Smooth muscle cell (in vitro differentiated cells): ENCODE measurements at regions not wholly inside any gene's neighbourhood (a gene's known extent, or its start where the extent isn't known, plus 50 kb on each side); places are given as distances from the start of the nearest gene placed in this dataset.

ENCODE experiments used
- DNase-seq: peaks from one replicate; lab custom pipeline; 2025; ENCODE audit not compliant: unreplicated experiment; lab: John Stamatoyannopoulos, UW
- H2AFZ ChIP-seq: fragments of 200-600 bp; sonication (generic); 2 replicates; pipeline ENCODE4 v1.6.0; 2016; ENCODE audit warnings: antibody characterized with exemption, low read depth, mild to moderate bottlenecking
- H3F3A ChIP-seq: fragments of 200-600 bp; sonication (generic); 2 replicates; pipeline ENCODE4 v1.6.0; 2017; ENCODE audit warnings: antibody characterized with exemption, low read depth
- H3K27ac ChIP-seq: fragments of 200-600 bp; sonication (generic); 2 replicates; pipeline ENCODE4 v1.5.1; 2016; ENCODE audit warnings: low read depth, mild to moderate bottlenecking
- H3K27me3 ChIP-seq: fragments of 200-600 bp; sonication (generic); 2 replicates; pipeline ENCODE4 v1.6.1; 2016; ENCODE audit warnings: low read depth, mild to moderate bottlenecking
- H3K36me3 ChIP-seq: fragments of 200-600 bp; sonication (generic); 2 replicates; pipeline ENCODE4 v1.5.1; 2016; ENCODE audit warnings: low read depth
- H3K4me1 ChIP-seq: fragments of 200-600 bp; sonication (generic); 2 replicates; pipeline ENCODE4 v1.5.1; 2016; ENCODE audit warnings: low read depth
- H3K4me2 ChIP-seq: fragments of 200-600 bp; sonication (generic); 2 replicates; pipeline ENCODE4 v1.6.0; 2016; ENCODE audit warnings: mild to moderate bottlenecking
- H3K4me3 ChIP-seq: fragments of 200-600 bp; sonication (generic); 2 replicates; pipeline ENCODE4 v1.5.1; 2016; ENCODE audit warnings: mild to moderate bottlenecking
- H3K79me2 ChIP-seq: fragments of 200-600 bp; sonication (generic); 2 replicates; pipeline ENCODE4 v1.6.0; 2016; ENCODE audit warnings: low read depth, mild to moderate bottlenecking
- H3K9ac ChIP-seq: fragments of 200-600 bp; sonication (generic); 2 replicates; pipeline ENCODE4 v1.6.0; 2016; ENCODE audit warnings: low read depth
- H3K9me3 ChIP-seq: fragments of 200-600 bp; sonication (generic); replicated peaks from 2 replicates; pipeline ENCODE4 v1.5.1; 2016; ENCODE audit warnings: low read depth
- H4K20me1 ChIP-seq: fragments of 200-600 bp; sonication (generic); 2 replicates; pipeline ENCODE4 v1.6.0; 2016; ENCODE audit warnings: low read depth
- WGBS: methylation state at CpG from one replicate; pipeline ENCODE4 v1.1.7; 2016; ENCODE audit warnings: low lambda C conversion rate; 5-methylcytosine and 5-hydroxymethylcytosine counted together
- TF ChIP-seq, protein P1 (sequence below): fragments of 200-600 bp; sonication (generic); IDR thresholded peaks from 2 replicates; pipeline ENCODE4 v1.5.1; 2017; ENCODE audit warnings: borderline replicate concordance, mild to moderate bottlenecking, antibody characterized with exemption; ENCODE audit not compliant: insufficient read depth, poor library complexity, severe bottlenecking

DNA sequence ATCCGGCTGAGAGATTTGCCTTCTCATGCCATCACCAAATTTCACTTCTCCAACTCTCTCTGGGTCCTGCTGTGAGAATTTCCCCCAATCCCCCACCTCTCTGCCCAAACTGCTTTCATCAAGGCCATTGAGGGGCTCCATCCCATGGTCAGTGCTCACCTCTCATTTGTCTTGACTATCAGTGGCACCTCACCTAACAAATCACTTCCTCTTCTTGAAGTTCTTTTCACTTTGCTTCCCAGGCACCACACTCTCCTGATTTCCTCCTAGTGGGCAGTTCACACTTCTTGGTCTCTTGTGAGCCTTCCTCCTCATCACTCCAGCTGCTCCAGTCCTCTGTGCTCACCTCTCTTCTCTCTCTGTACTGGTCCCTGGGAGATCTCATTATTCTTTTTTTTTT is 169.6 kb downstream of the OPA1 start:
- 89% methylated on average over 1 of the region's 1 CpG for WGBS
- no peaks in the 10 kb centered on the region for H3K79me2 ChIP-seq
- DNase-seq, result no peak
- TF ChIP-seq, protein P1, sequence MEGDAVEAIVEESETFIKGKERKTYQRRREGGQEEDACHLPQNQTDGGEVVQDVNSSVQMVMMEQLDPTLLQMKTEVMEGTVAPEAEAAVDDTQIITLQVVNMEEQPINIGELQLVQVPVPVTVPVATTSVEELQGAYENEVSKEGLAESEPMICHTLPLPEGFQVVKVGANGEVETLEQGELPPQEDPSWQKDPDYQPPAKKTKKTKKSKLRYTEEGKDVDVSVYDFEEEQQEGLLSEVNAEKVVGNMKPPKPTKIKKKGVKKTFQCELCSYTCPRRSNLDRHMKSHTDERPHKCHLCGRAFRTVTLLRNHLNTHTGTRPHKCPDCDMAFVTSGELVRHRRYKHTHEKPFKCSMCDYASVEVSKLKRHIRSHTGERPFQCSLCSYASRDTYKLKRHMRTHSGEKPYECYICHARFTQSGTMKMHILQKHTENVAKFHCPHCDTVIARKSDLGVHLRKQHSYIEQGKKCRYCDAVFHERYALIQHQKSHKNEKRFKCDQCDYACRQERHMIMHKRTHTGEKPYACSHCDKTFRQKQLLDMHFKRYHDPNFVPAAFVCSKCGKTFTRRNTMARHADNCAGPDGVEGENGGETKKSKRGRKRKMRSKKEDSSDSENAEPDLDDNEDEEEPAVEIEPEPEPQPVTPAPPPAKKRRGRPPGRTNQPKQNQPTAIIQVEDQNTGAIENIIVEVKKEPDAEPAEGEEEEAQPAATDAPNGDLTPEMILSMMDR, result no peak
- no peaks in the 10 kb centered on the region for H3K4me1 ChIP-seq
- no peak overlapping the region for H3K9ac ChIP-seq
- no peaks in the 10 kb centered on the region for H3K9me3 ChIP-seq
- H3K4me3 ChIP-seq, result no peak overlapping the region
- H3K36me3 ChIP-seq, result no peaks in the 10 kb centered on the region
- H4K20me1 ChIP-seq, result no peaks in the 10 kb centered on the region
- H3F3A ChIP-seq, result no peaks in the 10 kb centered on the region
- no peak overlapping the region for H2AFZ ChIP-seq
- H3K27ac ChIP-seq, result no peak overlapping the region
- H3K27me3 ChIP-seq, result no peaks in the 10 kb centered on the region
- no peak overlapping the region for H3K4me2 ChIP-seq

DNA sequence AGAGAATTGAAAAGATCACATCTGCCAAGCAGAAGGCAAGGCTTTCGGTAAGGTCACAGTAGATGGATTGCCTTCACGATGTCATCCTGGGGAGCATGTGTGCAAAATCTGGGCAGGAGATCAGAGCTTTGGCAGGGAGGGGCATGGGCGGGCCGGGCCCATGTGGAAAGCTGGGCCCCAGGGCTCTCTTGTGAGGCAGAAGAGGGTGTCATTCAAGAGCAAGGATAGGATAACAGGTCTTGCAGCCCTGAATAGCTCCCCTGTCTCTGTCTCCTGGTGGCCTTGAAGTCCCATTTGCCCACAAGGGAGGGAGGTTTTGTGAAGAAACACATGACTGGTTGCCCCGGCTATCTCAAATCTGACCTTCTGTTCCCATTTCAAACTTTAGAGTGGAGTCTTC is 172.0 kb downstream of the OPA1 start:
- H4K20me1 ChIP-seq, result no peaks in the 10 kb centered on the region
- H3K4me3 ChIP-seq, result no peak overlapping the region
- TF ChIP-seq, protein P1, result no peak
- no peaks in the 10 kb centered on the region for H3K36me3 ChIP-seq
- no peak overlapping the region for H3K27ac ChIP-seq
- no peaks in the 10 kb centered on the region for H3K27me3 ChIP-seq
- H3K9ac ChIP-seq, result no peak overlapping the region
- H3K4me2 ChIP-seq, result no peak overlapping the region
- H3K4me1 ChIP-seq, result no peaks in the 10 kb centered on the region
- H3K79me2 ChIP-seq, result no peaks in the 10 kb centered on the region
- H2AFZ ChIP-seq, result no peak overlapping the region
- H3F3A ChIP-seq, result no peaks in the 10 kb centered on the region
- DNase-seq, result no peak
- WGBS, result 95% methylated on average over 5 of the region's 5 CpGs
- no peaks in the 10 kb centered on the region for H3K9me3 ChIP-seq

DNA sequence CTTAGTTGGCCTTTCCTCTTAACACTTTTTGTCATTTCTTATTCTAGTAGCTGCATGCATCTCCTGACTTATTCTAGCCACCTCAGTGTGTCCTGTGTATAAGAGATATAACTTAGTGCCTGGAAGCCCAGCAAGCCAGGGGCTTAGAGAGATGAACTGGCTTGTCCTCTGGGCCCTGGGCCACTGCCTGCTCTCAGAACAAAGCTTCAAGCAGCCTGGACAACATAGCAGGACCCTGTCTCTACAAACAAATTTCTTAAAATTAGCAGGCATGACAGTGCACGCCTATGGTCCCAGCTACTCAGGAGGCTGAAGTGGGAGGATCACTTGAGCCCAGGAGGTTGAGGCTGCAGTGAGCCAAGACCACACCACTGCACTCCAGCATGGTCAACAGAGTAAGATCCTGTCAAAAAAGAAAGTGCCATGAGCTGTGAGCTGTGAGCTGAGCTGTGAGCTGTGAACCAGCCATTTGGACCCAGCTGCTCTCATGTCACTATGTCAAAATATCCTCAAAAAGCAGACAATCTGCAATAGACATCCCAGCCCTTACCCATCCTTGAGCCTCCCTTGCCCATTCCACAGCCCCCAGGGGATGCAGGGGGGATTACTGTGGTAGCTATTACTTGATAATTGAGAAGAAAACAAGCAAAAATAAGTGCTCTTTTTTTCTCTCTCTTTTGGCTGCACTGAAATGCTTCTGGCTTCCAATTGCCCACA is 174.5 kb downstream of the OPA1 start:
- WGBS, result 96% methylated on average over 1 of the region's 1 CpG
- Histone ChIP-seq H3K79me2 (no peaks in the 10 kb centered on the region), H3K9ac (no peak overlapping the region), H3K4me3 (no peak overlapping the region), H3F3A (no peaks in the 10 kb centered on the region), H3K36me3 (no peaks in the 10 kb centered on the region), H3K4me2 (no peak overlapping the region), H4K20me1 (no peaks in the 10 kb centered on the region), H3K27me3 (no peaks in the 10 kb centered on the region), H3K27ac (no peak overlapping the region), H3K4me1 (peaks cover 6% of the 10 kb centered on the region), H3K9me3 (no peaks in the 10 kb centered on the region), H2AFZ (no peak overlapping the region)
- TF ChIP-seq, protein P1, result no peak
- no peak for DNase-seq

DNA sequence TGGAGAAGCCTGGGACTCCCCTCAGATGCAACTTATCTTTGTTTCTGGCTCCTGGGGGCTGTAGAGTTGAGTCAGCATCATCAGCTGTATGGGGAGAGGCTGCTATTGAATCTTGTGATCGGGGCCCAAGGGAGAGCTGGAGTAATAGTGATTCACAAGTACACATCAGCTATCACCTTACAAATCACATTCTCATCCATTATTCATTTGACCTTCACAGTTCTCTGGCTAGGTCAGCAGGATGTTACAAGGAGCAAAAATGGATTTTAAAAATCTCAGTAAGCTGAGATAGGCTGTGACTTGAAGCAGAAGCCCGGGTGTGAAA is 175.0 kb downstream of the OPA1 start:
- no peak overlapping the region for H3K4me3 ChIP-seq
- no peak overlapping the region for H3K27ac ChIP-seq
- H3K27me3 ChIP-seq, result no peaks in the 10 kb centered on the region
- WGBS, result 84% methylated on average over 2 of the region's 2 CpGs
- no peaks in the 10 kb centered on the region for H3K9me3 ChIP-seq
- TF ChIP-seq, protein P1, result no peak
- DNase-seq, result no peak
- H3K79me2 ChIP-seq, result no peaks in the 10 kb centered on the region
- no peaks in the 10 kb centered on the region for H4K20me1 ChIP-seq
- H3K9ac ChIP-seq, result no peak overlapping the region
- no peaks in the 10 kb centered on the region for H3F3A ChIP-seq
- no peaks in the 10 kb centered on the region for H3K36me3 ChIP-seq
- peaks cover 7% of the 10 kb centered on the region for H3K4me1 ChIP-seq
- H3K4me2 ChIP-seq, result no peak overlapping the region
- H2AFZ ChIP-seq, result no peak overlapping the region
